Fibroblast of lung (primary cell): ENCODE measurements at regions not wholly inside any gene's neighbourhood (a gene's known extent, or its start where the extent isn't known, plus 50 kb on each side); places are given as distances from the start of the nearest gene placed in this dataset.

Source experiments
- DNase-seq, 2 donors: peaks; one replicate each; pipeline versions ENCODE4 v3.0.0 to v3.0.0-alpha.2; 2010; ENCODE audit warnings: low read depth in 2 of 2
- H2AFZ ChIP-seq: 2 replicates; pipeline ENCODE4 v1.5.1; 2012; ENCODE audit warnings: low read length, control low read depth, inconsistent platforms
- H3K27ac ChIP-seq: 2 replicates; pipeline ENCODE4 v1.5.1; 2011; ENCODE audit warnings: low read length, control low read depth; ENCODE audit not compliant: insufficient read depth
- H3K27me3 ChIP-seq: 2 replicates; pipeline ENCODE4 v1.5.1; 2011; ENCODE audit warnings: mild to moderate bottlenecking, low read length; ENCODE audit not compliant: control insufficient read depth, insufficient read depth
- H3K36me3 ChIP-seq: 2 replicates; pipeline ENCODE4 v1.5.1; 2011; ENCODE audit warnings: low read length; ENCODE audit not compliant: control insufficient read depth, insufficient read depth
- H3K4me1 ChIP-seq: 2 replicates; pipeline ENCODE4 v1.5.1; 2011; ENCODE audit warnings: low read length; ENCODE audit not compliant: control insufficient read depth, insufficient read depth; ENCODE audit errors: extremely low read depth
- H3K4me2 ChIP-seq: 2 replicates; pipeline ENCODE4 v1.5.1; 2011; ENCODE audit warnings: low read length, control low read depth; ENCODE audit not compliant: insufficient read depth; ENCODE audit errors: extremely low read depth
- H3K4me3 ChIP-seq, 4 experiments: fragments of 200-600 bp in 1 of 4; sonication (generic) in 1 of 4; replicated peaks in 1 of 4; 2 replicates each; pipeline ENCODE4 v1.5.1; 2011 to 2016; ENCODE audit warnings: low read length in 4 of 4, low read depth in 3 of 4, mild to moderate bottlenecking in 3 of 4, control low read depth in 2 of 4, inconsistent platforms in 1 of 4, mixed read lengths in 1 of 4; ENCODE audit not compliant: insufficient read depth in 1 of 4; ENCODE audit errors: control extremely low read depth in 1 of 4
- H3K79me2 ChIP-seq: 2 replicates; pipeline ENCODE4 v1.5.1; 2012; ENCODE audit warnings: mild to moderate bottlenecking, low read length, inconsistent platforms; ENCODE audit not compliant: control insufficient read depth, insufficient read depth
- H3K9ac ChIP-seq: 2 replicates; pipeline ENCODE4 v1.5.1; 2011; ENCODE audit warnings: mild to moderate bottlenecking, low read length, control low read depth; ENCODE audit not compliant: insufficient read depth
- H3K9me3 ChIP-seq: 2 replicates; pipeline ENCODE4 v1.5.1; 2012; ENCODE audit warnings: low read depth, low read length; ENCODE audit not compliant: control insufficient read depth, insufficient read depth
- H4K20me1 ChIP-seq: 2 replicates; pipeline ENCODE4 v1.5.1; 2011; ENCODE audit warnings: low read length; ENCODE audit not compliant: control insufficient read depth, insufficient read depth; ENCODE audit errors: extremely low read depth
- CTCF ChIP-seq, 2 donors: IDR thresholded peaks in 1 of 2; conservative IDR thresholded peaks in 1 of 2; 1 replicate in 1 of 2; 2 replicates in 1 of 2; pipeline ENCODE4 v1.5.1; 2011 to 2012; ENCODE audit warnings: low read length in 2 of 2, control low read depth in 1 of 2, inconsistent platforms in 1 of 2, low read depth in 1 of 2, mild to moderate bottlenecking in 1 of 2
- EZH2 ChIP-seq: IDR thresholded peaks from 2 replicates; pipeline ENCODE4 v1.5.1; 2012; ENCODE audit warnings: low read length, control low read depth, mild to moderate bottlenecking; ENCODE audit errors: missing control alignments

- H3K36me3 ChIP-seq = no peaks in the 10 kb centered on the region
- H3K79me2 ChIP-seq = no peaks in the 10 kb centered on the region
- no peak overlapping the region for H3K9ac ChIP-seq
- no peaks in the 10 kb centered on the region for H3K9me3 ChIP-seq
- no peaks in the 10 kb centered on the region for H3K27me3 ChIP-seq
- H2AFZ ChIP-seq = no peak overlapping the region
- H3K4me1 ChIP-seq = no peaks in the 10 kb centered on the region
- TF ChIP-seq EZH2 (no peak), CTCF (conservative IDR thresholded peaks at IDR 0.05 in 1 of 2, IDR thresholded peaks at IDR 0.05 in 1 of 2; ENCODE audit: low read depth in 1 of 2, low read length in 2 of 2) (no peak)
- H4K20me1 ChIP-seq = no peaks in the 10 kb centered on the region
- H3K27ac ChIP-seq = no peak overlapping the region
- no peak for DNase-seq
- H3K4me3 ChIP-seq = no peak overlapping the region
- H3K4me2 ChIP-seq = no peak overlapping the region
Measured at GRCh38 chr16:61465285-61465684, 571.0 kb downstream of the CDH8 start.

GRCh38 chr16:61460020-61460419, 576.2 kb downstream of the CDH8 start:
- Histone ChIP-seq H3K79me2 (no peaks in the 10 kb centered on the region), H2AFZ (no peak overlapping the region), H3K4me2 (no peak overlapping the region), H3K4me3 (no peak overlapping the region), H3K36me3 (no peaks in the 10 kb centered on the region), H3K27ac (no peak overlapping the region), H3K9ac (no peak overlapping the region), H4K20me1 (no peaks in the 10 kb centered on the region), H3K9me3 (no peaks in the 10 kb centered on the region), H3K27me3 (no peaks in the 10 kb centered on the region), H3K4me1 (no peaks in the 10 kb centered on the region)
- TF ChIP-seq EZH2 = no peak
- no peak for TF ChIP-seq CTCF (conservative IDR thresholded peaks at IDR 0.05 in 1 of 2, IDR thresholded peaks at IDR 0.05 in 1 of 2; ENCODE audit: low read depth in 1 of 2, low read length in 2 of 2)
- no peak for DNase-seq

- Histone ChIP-seq H2AFZ (no peak overlapping the region), H3K27me3 (no peaks in the 10 kb centered on the region), H3K4me1 (no peaks in the 10 kb centered on the region), H3K9me3 (no peaks in the 10 kb centered on the region), H3K79me2 (no peaks in the 10 kb centered on the region), H4K20me1 (no peaks in the 10 kb centered on the region), H3K4me2 (no peak overlapping the region), H3K9ac (no peak overlapping the region), H3K27ac (no peak overlapping the region), H3K36me3 (no peaks in the 10 kb centered on the region), H3K4me3 (no peak overlapping the region)
- DNase-seq = no peak
- no peak for TF ChIP-seq CTCF (conservative IDR thresholded peaks at IDR 0.05 in 1 of 2, IDR thresholded peaks at IDR 0.05 in 1 of 2; ENCODE audit: low read depth in 1 of 2, low read length in 2 of 2)
- TF ChIP-seq EZH2 = no peak
Measured at GRCh38 chr16:61435346-61435745, 600.9 kb downstream of the CDH8 start.
